A549 (cell line): ENCODE measurements at regions not wholly inside any gene's neighbourhood (a gene's known extent, or its start where the extent isn't known, plus 50 kb on each side); places are given as distances from the start of the nearest gene placed in this dataset.

Experiments used
- ATAC-seq, 2 experiments: fragments of 200-7000 bp in 1 of 2; fragments of >200 bp in 1 of 2; cut with Nextera tagmentation in 1 of 2; cut with Tn5 transposase in 1 of 2; 3 replicates each; pipeline versions ENCODE4 v1.8.0 to v1.9.1; 2018 to 2020; ENCODE audit warnings: mild to moderate bottlenecking in 1 of 2, moderate library complexity in 1 of 2
- CTCF ChIA-PET: fragments of 300-600 bp; sonication (Branson Sonifier 250); formaldehyde crosslinking; extraction: SDS; loops from one replicate; lab custom pipeline; 2021; ENCODE audit warnings: antibody characterized with exemption, inconsistent platforms; lab: Yijun Ruan, JAX
- POLR2A ChIA-PET: fragments of 350-600 bp; formaldehyde crosslinking; extraction: SDS; loops from one replicate; lab custom pipeline; 2021; ENCODE audit warnings: antibody characterized with exemption, inconsistent platforms; lab: Yijun Ruan, JAX
- DNase-seq, 2 experiments: peaks; one replicate each; pipeline versions ENCODE4 v3.0.0 to v3.0.0-alpha.2; 2011 to 2016; ENCODE audit warnings: low read depth in 1 of 2, low spot score in 1 of 2
- FAIRE-seq: peaks from 2 replicates; lab custom pipeline; 2011; peaks lifted over from hg19 to GRCh38; lab: Jason Lieb, UNC
- H3K27ac ChIP-seq, 2 experiments: fragments of >200 bp; sonication (Bioruptor Twin); formaldehyde crosslinking; 3 replicates each; pipeline ENCODE4 v1.5.1; 2016 to 2017
- H3K4me1 ChIP-seq: fragments of >200 bp; sonication (Bioruptor Twin); formaldehyde crosslinking; 3 replicates; pipeline ENCODE4 v1.6.1; 2016
- H3K4me2 ChIP-seq: fragments of >200 bp; sonication (Bioruptor Twin); formaldehyde crosslinking; 3 replicates; pipeline ENCODE4 v1.6.1; 2016
- H3K4me3 ChIP-seq: fragments of >200 bp; sonication (Bioruptor Twin); formaldehyde crosslinking; 3 replicates; pipeline ENCODE4 v1.5.1; 2016
- H3K9me3 ChIP-seq: fragments of >200 bp; sonication (Bioruptor Twin); formaldehyde crosslinking; 3 replicates; pipeline ENCODE4 v1.6.1; 2016
- CBX2 ChIP-seq: fragments of 200-600 bp; sonication (generic); IDR thresholded peaks from 2 replicates; pipeline ENCODE4 v1.6.1; 2016; ENCODE audit warnings: low read depth, mild to moderate bottlenecking, borderline replicate concordance
- FOSL2 ChIP-seq, 2 experiments: fragments of 450-650 bp in 1 of 2; fragments of >200 bp in 1 of 2; sonication (Bioruptor Twin) in 1 of 2; formaldehyde crosslinking; IDR thresholded peaks; 2 replicates each; pipeline versions ENCODE4 v1.5.0 to v1.6.1; 2016 to 2020; ENCODE audit warnings: mild to moderate bottlenecking in 1 of 2, moderate library complexity in 1 of 2
- HEYL ChIP-seq: fragments of 250-450 bp; sonication (Bioruptor Pico); IDR thresholded peaks from 2 replicates; pipeline ENCODE4 v1.8.0; 2021; ENCODE audit warnings: mild to moderate bottlenecking, moderate library complexity
- HOXA7 ChIP-seq: fragments of 250-450 bp; sonication (Bioruptor Pico); IDR thresholded peaks from 2 replicates; pipeline ENCODE4 v1.5.0; 2020; ENCODE audit warnings: mild to moderate bottlenecking, moderate library complexity
- JUNB ChIP-seq: fragments of >200 bp; sonication (Bioruptor Twin); formaldehyde crosslinking; IDR thresholded peaks from 2 replicates; pipeline ENCODE4 v1.6.1; 2016
- KDM5A ChIP-seq: fragments of 200-600 bp; sonication (generic); IDR thresholded peaks from 2 replicates; pipeline ENCODE4 v1.6.1; 2016; ENCODE audit warnings: antibody characterized with exemption, mild to moderate bottlenecking
- MAFK ChIP-seq: fragments of 450-650 bp; IDR thresholded peaks from 2 replicates; pipeline ENCODE4 v1.6.1; 2014; ENCODE audit not compliant: partially characterized antibody
- PHF8 ChIP-seq: fragments of 200-600 bp; sonication (generic); IDR thresholded peaks from 2 replicates; pipeline ENCODE4 v1.6.1; 2016; ENCODE audit warnings: low read depth, mild to moderate bottlenecking, antibody characterized with exemption, moderate library complexity, borderline replicate concordance
- POLR2AphosphoS2 ChIP-seq: conservative IDR thresholded peaks from 2 replicates; pipeline ENCODE4 v1.6.1; 2012; ENCODE audit warnings: low read length, improper control_type of control experiment, inconsistent platforms
- RAD21 ChIP-seq, 2 experiments: fragments of >200 bp in 1 of 2; sonication (Bioruptor Twin) in 1 of 2; formaldehyde crosslinking in 1 of 2; IDR thresholded peaks in 1 of 2; conservative IDR thresholded peaks in 1 of 2; 2 replicates in 1 of 2; 3 replicates in 1 of 2; pipeline ENCODE4 v1.6.1; 2012 to 2018; ENCODE audit warnings: inconsistent platforms in 1 of 2
- RARB ChIP-seq: fragments of 250-450 bp; sonication (Bioruptor Pico); IDR thresholded peaks from 2 replicates; pipeline ENCODE4 v1.8.0; 2021; ENCODE audit warnings: mild to moderate bottlenecking, moderate library complexity
- RCOR1 ChIP-seq: fragments of 150-350 bp; IDR thresholded peaks from 2 replicates; pipeline ENCODE4 v1.6.1; 2014; ENCODE audit warnings: antibody characterized with exemption, low read length, low read depth
- RNF2 ChIP-seq: fragments of 200-600 bp; sonication (generic); IDR thresholded peaks from 2 replicates; pipeline ENCODE4 v1.6.1; 2016; ENCODE audit warnings: low read depth, mild to moderate bottlenecking, antibody characterized with exemption, moderate library complexity, borderline replicate concordance
- TFCP2L1 ChIP-seq: fragments of 250-450 bp; sonication (Bioruptor Pico); IDR thresholded peaks from 2 replicates; pipeline ENCODE4 v1.5.0; 2021; ENCODE audit warnings: mild to moderate bottlenecking
- ZSCAN20 ChIP-seq: fragments of 250-450 bp; sonication (Bioruptor Pico); IDR thresholded peaks from 2 replicates; pipeline ENCODE4 v1.8.0; 2022; ENCODE audit warnings: mild to moderate bottlenecking, moderate library complexity
- WGBS: methylation state at CpG from one replicate; pipeline ENCODE4 v1.1.6; 2017; ENCODE audit errors: missing lambda C conversion rate; 5-methylcytosine and 5-hydroxymethylcytosine counted together
- TF ChIP-seq, protein P1 (sequence below): fragments of >200 bp; sonication (Bioruptor Twin); formaldehyde crosslinking; IDR thresholded peaks from 3 replicates; pipeline ENCODE4 v1.5.1; 2016
- TF ChIP-seq, protein P2 (sequence below): IDR thresholded peaks from 2 replicates; pipeline ENCODE4 v1.6.1; 2012; ENCODE audit warnings: low read depth, borderline replicate concordance
- TF ChIP-seq, protein P3 (sequence below): fragments of 250-450 bp; sonication (Bioruptor Pico); IDR thresholded peaks from 2 replicates; pipeline ENCODE4 v1.5.0; 2021; ENCODE audit warnings: mild to moderate bottlenecking, moderate library complexity, borderline replicate concordance
- TF ChIP-seq, protein P4 (sequence below): IDR thresholded peaks from 2 replicates; pipeline ENCODE4 v1.6.1; 2012
- TF ChIP-seq, protein P5 (sequence below): fragments of 200-600 bp; sonication (generic); IDR thresholded peaks from 2 replicates; pipeline ENCODE4 v1.6.1; 2016; ENCODE audit warnings: antibody characterized with exemption, mild to moderate bottlenecking, moderate library complexity

DNA sequence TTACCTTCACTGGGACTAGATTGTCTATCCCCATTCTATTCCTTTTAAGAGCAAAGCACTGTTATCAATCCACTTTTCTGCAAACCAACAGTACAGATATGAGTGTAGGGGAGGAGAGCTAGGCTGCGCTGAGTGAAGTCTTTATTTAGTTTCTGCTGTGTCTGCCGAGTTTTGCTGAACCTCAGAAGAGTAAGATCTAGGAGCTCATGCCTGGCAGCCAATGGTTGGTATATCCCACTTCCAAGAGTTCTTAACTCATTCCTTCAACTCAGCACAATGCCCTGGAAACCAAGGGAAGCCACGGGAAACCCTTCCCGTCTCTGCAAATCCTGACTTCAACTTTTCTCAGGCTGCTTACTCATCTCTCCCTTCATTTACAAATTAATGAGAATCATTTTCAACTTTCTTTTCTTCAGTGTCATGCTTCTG, 58.0 kb upstream of the JAK2 start:
- WGBS: 40% methylated on average over 4 of the region's 4 CpGs
- TF ChIP-seq POLR2AphosphoS2 (no peak), HEYL (CRISPR knock-in tag) (no peak), KDM5A (no peak), HOXA7 (CRISPR knock-in tag) (no peak), MAFK (no peak), ZSCAN20 (no peak), PHF8 (no peak), RARB (CRISPR knock-in tag) (no peak), RCOR1 (no peak), JUNB (no peak), TFCP2L1 (CRISPR knock-in tag) (no peak), RAD21 (conservative IDR thresholded peaks at IDR 0.05 in 1 of 2, IDR thresholded peaks at IDR 0.05 in 1 of 2) (no peak), CBX2 (no peak), FOSL2 (IDR thresholded peaks at IDR 0.05) (no peak), FOSL2 (CRISPR knock-in tag; IDR thresholded peaks at IDR 0.05) (no peak), RNF2 (no peak)
- TF ChIP-seq, protein P1, sequence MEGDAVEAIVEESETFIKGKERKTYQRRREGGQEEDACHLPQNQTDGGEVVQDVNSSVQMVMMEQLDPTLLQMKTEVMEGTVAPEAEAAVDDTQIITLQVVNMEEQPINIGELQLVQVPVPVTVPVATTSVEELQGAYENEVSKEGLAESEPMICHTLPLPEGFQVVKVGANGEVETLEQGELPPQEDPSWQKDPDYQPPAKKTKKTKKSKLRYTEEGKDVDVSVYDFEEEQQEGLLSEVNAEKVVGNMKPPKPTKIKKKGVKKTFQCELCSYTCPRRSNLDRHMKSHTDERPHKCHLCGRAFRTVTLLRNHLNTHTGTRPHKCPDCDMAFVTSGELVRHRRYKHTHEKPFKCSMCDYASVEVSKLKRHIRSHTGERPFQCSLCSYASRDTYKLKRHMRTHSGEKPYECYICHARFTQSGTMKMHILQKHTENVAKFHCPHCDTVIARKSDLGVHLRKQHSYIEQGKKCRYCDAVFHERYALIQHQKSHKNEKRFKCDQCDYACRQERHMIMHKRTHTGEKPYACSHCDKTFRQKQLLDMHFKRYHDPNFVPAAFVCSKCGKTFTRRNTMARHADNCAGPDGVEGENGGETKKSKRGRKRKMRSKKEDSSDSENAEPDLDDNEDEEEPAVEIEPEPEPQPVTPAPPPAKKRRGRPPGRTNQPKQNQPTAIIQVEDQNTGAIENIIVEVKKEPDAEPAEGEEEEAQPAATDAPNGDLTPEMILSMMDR: no peak
- TF ChIP-seq, protein P2, sequence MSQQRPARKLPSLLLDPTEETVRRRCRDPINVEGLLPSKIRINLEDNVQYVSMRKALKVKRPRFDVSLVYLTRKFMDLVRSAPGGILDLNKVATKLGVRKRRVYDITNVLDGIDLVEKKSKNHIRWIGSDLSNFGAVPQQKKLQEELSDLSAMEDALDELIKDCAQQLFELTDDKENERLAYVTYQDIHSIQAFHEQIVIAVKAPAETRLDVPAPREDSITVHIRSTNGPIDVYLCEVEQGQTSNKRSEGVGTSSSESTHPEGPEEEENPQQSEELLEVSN: no peak
- TF ChIP-seq, protein P3, sequence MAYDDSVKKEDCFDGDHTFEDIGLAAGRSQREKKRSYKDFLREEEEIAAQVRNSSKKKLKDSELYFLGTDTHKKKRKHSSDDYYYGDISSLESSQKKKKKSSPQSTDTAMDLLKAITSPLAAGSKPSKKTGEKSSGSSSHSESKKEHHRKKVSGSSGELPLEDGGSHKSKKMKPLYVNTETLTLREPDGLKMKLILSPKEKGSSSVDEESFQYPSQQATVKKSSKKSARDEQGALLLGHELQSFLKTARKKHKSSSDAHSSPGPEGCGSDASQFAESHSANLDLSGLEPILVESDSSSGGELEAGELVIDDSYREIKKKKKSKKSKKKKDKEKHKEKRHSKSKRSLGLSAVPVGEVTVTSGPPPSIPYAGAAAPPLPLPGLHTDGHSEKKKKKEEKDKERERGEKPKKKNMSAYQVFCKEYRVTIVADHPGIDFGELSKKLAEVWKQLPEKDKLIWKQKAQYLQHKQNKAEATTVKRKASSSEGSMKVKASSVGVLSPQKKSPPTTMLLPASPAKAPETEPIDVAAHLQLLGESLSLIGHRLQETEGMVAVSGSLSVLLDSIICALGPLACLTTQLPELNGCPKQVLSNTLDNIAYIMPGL: no peak
- TF ChIP-seq, protein P4, sequence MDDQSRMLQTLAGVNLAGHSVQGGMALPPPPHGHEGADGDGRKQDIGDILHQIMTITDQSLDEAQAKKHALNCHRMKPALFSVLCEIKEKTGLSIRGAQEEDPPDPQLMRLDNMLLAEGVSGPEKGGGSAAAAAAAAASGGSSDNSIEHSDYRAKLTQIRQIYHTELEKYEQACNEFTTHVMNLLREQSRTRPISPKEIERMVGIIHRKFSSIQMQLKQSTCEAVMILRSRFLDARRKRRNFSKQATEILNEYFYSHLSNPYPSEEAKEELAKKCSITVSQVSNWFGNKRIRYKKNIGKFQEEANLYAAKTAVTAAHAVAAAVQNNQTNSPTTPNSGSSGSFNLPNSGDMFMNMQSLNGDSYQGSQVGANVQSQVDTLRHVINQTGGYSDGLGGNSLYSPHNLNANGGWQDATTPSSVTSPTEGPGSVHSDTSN: no peak
- TF ChIP-seq, protein P5, sequence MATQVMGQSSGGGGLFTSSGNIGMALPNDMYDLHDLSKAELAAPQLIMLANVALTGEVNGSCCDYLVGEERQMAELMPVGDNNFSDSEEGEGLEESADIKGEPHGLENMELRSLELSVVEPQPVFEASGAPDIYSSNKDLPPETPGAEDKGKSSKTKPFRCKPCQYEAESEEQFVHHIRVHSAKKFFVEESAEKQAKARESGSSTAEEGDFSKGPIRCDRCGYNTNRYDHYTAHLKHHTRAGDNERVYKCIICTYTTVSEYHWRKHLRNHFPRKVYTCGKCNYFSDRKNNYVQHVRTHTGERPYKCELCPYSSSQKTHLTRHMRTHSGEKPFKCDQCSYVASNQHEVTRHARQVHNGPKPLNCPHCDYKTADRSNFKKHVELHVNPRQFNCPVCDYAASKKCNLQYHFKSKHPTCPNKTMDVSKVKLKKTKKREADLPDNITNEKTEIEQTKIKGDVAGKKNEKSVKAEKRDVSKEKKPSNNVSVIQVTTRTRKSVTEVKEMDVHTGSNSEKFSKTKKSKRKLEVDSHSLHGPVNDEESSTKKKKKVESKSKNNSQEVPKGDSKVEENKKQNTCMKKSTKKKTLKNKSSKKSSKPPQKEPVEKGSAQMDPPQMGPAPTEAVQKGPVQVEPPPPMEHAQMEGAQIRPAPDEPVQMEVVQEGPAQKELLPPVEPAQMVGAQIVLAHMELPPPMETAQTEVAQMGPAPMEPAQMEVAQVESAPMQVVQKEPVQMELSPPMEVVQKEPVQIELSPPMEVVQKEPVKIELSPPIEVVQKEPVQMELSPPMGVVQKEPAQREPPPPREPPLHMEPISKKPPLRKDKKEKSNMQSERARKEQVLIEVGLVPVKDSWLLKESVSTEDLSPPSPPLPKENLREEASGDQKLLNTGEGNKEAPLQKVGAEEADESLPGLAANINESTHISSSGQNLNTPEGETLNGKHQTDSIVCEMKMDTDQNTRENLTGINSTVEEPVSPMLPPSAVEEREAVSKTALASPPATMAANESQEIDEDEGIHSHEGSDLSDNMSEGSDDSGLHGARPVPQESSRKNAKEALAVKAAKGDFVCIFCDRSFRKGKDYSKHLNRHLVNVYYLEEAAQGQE: no peak
- TF ChIP-seq, all 56 proteins: peak for 0
- Histone ChIP-seq H3K9me3 (no peaks in the 10 kb centered on the region), H3K27ac (no peak overlapping the region), H3K4me3 (no peak overlapping the region), H3K4me1 (peaks cover 11% of the 10 kb centered on the region), H3K4me2 (no peak overlapping the region)
- FAIRE-seq (no peak), DNase-seq (no peak), ATAC-seq (no peak)
- ChIA-PET POLR2A (no interaction called here), CTCF (interaction anchor here (3.6 kb wide), 1 partner anchor 165 kb away, joined by 15 read pairs; no protein-coding TSS in a partner anchor)
